DMS53 treated with DMSO at 0.1 percent for 48 hours (cell line): ENCODE measurements at regions not wholly inside any gene's neighbourhood (a gene's known extent, or its start where the extent isn't known, plus 50 kb on each side); places are given as distances from the start of the nearest gene placed in this dataset.

ENCODE experiments used
- DNase-seq: peaks from one replicate; lab custom pipeline; 2025; ENCODE audit not compliant: unreplicated experiment; lab: John Stamatoyannopoulos, UW

DNA sequence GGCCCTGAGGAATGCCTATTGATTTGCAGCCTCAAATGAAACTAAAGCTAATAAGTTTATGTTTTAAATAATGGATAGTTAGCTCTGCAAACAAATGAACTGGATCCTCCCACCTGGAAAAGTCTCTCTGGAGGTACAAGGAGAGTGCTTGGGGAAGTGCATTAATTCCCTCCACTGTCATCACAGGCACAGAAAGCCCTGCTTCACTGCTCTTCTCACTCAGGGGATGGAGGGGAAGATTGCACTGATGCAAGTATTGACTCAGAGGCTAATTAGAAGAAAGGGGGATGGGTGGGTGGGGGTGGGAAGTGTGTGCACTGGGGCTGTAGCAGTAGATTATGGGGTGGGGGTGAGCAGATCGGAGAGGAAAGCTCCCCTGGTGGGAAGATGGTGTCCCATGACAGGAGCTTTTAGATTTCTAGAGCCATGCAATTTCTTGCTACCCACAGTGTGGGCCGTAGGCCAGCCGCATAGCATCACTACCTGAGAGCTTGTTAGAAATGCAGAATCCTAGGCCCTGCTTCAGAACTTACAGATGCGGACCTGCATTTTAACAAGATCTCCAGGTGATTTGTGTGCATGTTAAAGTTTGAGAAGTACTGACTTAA lies 163.9 kb downstream of the HIPK3 start:
- no peak for DNase-seq

DNA sequence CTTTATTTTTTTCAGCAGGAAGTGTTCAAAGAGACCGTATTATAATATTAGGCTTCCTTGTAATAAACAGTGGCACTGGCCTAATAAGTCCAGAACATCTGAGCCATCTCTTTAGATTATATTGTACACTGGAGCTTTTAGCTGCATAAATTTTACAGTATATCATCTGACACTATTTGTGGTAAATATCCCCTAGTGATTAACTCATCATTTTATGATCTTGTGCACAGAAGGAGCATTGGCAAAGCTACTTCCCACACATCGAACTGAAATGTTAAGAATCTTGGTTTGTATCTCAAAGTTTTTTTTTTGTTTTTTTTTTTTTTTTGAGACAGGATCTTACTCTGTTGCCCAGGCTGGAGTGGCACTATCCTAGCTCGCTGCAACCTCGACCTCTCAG lies 162.7 kb downstream of the HIPK3 start:
- no peak for DNase-seq

DNA sequence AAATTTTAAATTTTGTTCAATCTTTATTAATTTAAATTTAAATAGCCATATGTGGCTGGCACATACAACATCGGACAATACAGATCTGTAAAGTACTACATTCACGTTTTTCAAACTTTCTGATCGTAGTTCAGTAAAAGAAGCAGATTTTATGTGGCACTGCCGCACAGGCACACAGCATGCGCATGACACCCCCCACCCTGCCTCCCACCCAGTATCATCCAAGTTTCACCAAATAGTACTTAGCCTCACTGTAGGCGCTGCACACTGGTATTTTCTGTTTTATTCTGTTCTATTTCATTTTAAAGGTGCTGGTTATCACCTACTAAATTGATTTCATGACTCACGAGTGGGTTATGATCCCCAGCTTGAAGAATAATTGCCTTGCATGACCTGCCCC lies 159.9 kb downstream of the HIPK3 start:
- no peak for DNase-seq

DNA sequence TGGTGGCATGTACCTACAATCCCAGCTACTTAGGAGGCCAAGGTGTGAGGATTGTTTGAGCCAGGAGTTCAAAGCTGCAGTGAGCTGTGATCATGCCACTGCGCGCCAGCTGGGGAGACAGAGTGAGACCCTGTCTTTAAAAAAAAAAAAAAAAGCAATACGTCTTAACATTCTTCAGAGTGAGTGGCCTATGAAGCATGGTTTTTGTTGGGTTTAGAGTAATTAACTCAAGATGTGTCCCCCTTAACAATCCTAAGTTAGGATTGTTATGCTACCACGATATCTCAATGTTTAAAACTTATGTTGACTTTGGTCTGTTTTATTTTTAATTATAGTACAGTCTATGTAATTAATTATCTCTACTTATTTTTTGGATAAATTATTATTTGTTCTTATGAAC lies 156.1 kb downstream of the HIPK3 start:
- DNase-seq, result no peak

DNA sequence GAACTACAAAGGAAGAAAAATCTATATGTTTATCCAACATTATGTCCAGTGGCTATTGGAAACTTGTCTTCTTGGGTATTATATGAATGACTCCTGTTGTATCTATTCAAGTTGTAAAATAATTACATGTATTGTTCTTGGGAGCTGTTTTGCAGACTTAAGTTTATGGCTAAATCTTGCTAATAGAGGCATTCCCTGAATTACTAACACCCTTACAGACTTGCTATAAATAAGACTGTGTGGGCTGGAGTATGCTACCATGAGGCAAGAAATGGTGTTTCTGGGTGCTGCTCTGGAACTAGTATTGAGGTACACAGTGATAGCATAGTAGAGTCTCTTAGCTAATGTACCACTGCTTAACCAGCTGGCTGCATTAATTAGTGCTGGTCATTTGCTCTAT lies 155.1 kb downstream of the HIPK3 start:
- no peak for DNase-seq

DNA sequence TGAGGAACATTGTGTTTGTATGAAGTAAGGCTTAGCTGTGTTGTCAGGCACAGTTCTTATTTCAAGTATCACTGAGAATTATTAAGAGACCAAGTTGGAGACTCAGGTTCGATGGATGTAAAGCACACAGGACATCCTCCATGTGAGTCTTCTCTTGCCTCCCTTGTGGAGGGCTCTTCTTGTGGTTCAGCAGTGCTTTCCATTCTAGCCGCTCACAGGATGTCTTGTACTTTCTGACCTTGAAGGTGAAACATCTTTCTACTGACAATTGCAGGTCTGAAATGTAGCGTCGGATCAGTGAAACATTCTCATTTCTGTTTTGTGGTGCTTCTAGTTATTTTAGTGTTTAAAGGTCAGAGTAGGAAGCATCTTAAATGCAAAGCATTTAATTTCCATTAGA lies 154.6 kb downstream of the HIPK3 start:
- DNase-seq, result no peak

DNA sequence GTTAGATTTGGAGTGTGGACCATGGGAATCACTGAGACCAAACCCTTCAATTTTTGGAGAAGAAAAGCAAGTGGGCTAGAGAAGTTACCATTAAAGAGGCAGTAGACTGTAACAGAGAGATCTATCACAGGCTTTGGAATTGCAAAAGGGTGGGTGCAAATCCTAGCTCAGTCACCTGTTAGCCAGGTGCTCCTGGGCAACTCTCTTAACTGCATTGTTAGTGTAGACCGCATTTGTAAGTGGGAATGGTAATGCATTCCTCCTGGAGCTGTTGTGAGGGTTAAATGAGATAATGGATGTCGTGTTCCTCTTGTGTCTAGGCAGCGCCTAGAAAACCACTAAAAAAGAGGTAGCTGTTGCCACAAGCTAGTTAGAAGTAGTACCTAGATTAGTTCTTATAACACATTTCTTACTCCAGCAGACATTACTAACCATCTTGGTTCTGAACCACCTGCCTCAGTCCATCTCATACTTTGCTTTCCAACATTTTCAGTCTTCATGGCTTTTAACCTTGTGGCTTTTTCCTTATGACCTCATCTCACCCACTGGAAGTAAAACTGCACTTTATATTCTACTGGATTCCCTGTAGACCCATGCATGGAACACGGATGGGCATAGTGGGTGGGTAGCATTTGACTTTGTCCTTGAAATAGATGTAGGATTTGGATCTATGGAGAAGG lies 153.0 kb downstream of the HIPK3 start:
- DNase-seq, result no peak
